ENCODE measurements at regions not wholly inside any gene's neighbourhood (a gene's known extent, or its start where the extent isn't known, plus 50 kb on each side); places are given as distances from the start of the nearest gene placed in this dataset.
"Not testable (repeated sequence)": the region's sequence is repeated elsewhere in the genome, so short reads cannot be mapped to it uniquely, and the experiment has no call there.

DNA sequence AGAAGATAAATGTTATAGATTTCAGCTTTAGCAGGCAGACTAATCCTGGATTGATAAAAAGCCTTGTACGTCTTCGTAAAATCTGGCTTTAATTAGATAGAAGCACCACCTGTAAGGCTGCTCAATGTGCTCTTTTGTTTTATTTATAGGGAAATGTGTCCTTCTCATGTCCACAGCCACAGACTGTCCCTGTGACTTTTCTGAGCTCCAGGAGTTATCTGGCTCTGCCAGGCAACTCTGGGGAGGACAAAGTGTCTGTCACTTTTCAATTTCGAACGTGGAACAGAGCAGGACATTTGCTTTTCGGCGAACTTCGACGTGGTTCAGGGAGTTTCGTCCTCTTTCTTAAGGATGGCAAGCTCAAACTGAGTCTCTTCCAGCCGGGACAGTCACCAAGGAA, 257.4 kb downstream of the SPATA31A7 start:
- H3K4me3 ChIP-seq, H3K9me3 ChIP-seq: not testable (repeated sequence)

GRCh38 chr9:61460860-61461259, 271.0 kb downstream of the SPATA31A7 start:
- H3K4me1 ChIP-seq; H3K4me3 ChIP-seq; intact Hi-C loops (cut with DNase I; ENCODE audit: low total_unique reads); H3K36me3 ChIP-seq; H3K9me3 ChIP-seq; H3K27ac ChIP-seq; H3K27me3 ChIP-seq; DNase-seq: not testable (repeated sequence)
- no CpG with 5 or more reads among the region's 3 CpGs for WGBS, 5 donors

More for the DNA sequence above, 257.4 kb downstream of the SPATA31A7 start:
- intact Hi-C loops (cut with DNase I; ENCODE audit: low total_unique reads); H3K36me3 ChIP-seq; H3K27me3 ChIP-seq; H3K4me1 ChIP-seq; H3K27ac ChIP-seq; DNase-seq: not testable (repeated sequence)
- no CpG with 5 or more reads among the region's 10 CpGs for WGBS, 5 donors

Small RNAs in the stretch of these regions (small RNA-seq; reads per million reads assigned to genes)
- gene RN7SL462P = 0 reads per million in 4 donors
